AG09319 (cell line): ENCODE measurements at regions not wholly inside any gene's neighbourhood (a gene's known extent, or its start where the extent isn't known, plus 50 kb on each side); places are given as distances from the start of the nearest gene placed in this dataset.

Source experiments
- DNase-seq: peaks from one replicate; pipeline ENCODE4 v3.0.0-alpha.2; 2010; ENCODE audit warnings: low read depth; ENCODE audit errors: extremely low read depth
- TF ChIP-seq, protein P1 (sequence below): IDR thresholded peaks from 2 replicates; pipeline ENCODE4 v1.5.1; 2011; ENCODE audit warnings: low read depth, mild to moderate bottlenecking, inconsistent platforms, low read length, moderate library complexity

DNA sequence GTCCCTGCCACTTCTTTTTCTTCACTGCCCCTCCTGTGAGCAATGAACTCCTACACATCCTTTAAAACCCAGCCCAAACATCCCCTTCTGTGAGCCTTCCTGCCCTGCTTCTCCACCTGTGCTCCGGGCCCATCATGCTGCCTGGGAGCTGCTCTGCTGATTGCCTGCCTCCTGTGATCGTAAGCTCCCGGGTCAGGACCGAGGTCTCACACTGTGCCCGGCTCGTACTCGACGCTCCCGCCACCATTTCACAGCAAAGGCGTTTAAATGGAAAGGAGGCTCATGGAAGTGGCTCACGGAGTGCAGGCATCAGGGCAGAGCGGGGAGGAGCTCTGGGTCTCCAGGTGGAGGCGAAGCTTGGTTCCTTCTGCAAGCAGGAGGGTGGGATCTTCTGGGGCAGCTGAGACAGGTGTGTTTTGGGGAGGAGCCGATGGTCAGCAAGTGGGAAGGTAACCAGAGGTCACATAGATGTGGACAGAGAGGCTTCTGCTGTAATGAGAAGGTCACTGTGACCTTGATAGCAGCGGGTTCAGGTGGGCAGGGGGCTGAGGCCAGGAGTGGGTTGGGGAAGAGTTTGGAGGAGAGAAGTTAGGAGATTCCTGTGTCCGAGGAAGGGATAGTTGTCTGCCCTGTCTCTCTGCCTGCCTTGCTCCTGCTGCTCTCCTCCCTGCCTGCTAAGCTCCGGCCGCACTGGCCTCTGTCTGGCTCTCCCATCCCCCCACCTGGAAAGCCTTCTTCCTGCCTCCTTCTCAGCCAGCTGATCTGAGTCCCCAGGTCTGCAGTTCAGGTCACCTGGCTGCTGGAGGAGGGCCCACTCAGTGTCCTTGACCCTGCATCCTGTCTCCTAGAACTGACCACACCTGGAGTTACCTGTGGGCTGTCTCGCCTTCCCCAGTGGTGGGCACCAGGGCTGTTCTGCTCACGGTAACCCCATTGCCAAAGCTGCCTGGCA is 52.7 kb upstream of the FRMD1 start:
- no peak for DNase-seq
- TF ChIP-seq, protein P1, sequence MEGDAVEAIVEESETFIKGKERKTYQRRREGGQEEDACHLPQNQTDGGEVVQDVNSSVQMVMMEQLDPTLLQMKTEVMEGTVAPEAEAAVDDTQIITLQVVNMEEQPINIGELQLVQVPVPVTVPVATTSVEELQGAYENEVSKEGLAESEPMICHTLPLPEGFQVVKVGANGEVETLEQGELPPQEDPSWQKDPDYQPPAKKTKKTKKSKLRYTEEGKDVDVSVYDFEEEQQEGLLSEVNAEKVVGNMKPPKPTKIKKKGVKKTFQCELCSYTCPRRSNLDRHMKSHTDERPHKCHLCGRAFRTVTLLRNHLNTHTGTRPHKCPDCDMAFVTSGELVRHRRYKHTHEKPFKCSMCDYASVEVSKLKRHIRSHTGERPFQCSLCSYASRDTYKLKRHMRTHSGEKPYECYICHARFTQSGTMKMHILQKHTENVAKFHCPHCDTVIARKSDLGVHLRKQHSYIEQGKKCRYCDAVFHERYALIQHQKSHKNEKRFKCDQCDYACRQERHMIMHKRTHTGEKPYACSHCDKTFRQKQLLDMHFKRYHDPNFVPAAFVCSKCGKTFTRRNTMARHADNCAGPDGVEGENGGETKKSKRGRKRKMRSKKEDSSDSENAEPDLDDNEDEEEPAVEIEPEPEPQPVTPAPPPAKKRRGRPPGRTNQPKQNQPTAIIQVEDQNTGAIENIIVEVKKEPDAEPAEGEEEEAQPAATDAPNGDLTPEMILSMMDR = no peak

DNA sequence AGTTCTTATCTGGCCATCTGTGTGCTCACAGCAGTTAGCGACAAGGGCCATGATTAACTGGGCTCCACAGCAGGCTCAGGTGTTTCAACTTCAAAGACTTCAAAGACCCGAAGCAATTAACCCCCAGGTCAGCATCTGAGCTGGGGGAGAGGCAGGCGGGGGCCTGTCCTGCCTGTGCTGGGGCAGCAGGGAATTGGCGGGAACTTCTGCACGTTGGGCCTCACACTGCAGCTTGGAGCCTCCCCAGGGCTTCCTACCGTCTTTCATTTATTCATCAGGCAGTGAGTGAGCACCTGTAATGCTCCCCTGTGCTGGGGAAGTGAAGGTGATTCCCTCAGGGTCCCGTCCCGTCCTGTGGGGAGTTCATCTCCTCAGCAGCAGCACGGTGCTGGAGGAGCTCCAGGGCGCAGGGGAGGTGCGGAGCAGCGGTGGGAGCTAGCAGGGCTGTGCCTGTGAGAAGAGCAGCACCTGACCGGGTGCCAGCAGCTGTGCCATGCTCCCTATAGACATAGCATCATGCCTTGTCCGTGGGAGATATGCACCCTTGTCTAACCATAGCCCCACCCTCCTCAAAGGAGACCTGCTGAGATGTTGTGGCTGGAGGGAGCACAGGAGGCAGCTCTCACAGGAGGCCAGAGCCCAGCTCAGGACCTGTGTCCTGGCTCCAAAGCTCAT is 51.8 kb upstream of the FRMD1 start:
- DNase-seq = no peak
- TF ChIP-seq, protein P1 = no peak

DNA sequence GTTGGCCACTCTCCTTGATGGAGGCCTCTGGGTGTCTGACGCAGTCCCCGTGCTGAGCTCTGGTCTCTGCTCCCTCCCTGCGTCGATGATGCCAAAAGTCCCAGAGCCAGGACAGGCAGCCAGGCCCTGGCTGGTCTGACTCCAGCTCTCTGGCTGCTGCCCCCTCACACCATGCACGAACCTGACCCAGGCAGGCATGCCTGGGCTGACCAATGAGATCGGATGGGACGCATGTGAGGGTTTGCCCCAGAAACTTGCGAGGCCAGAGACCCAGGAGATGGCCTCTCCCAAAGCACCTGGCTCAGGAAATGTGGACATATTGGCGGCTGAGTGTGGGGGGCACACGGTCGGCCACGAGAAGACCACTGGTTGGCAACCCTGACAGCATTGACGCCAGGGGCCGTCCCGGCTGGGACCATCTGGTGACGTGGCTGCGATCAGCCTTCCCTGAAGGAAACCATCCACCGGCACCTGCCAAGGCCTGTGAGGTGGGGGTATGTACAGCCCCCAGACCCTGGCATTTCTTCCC is 51.2 kb upstream of the FRMD1 start:
- TF ChIP-seq, protein P1 = no peak
- DNase-seq = no peak

DNA sequence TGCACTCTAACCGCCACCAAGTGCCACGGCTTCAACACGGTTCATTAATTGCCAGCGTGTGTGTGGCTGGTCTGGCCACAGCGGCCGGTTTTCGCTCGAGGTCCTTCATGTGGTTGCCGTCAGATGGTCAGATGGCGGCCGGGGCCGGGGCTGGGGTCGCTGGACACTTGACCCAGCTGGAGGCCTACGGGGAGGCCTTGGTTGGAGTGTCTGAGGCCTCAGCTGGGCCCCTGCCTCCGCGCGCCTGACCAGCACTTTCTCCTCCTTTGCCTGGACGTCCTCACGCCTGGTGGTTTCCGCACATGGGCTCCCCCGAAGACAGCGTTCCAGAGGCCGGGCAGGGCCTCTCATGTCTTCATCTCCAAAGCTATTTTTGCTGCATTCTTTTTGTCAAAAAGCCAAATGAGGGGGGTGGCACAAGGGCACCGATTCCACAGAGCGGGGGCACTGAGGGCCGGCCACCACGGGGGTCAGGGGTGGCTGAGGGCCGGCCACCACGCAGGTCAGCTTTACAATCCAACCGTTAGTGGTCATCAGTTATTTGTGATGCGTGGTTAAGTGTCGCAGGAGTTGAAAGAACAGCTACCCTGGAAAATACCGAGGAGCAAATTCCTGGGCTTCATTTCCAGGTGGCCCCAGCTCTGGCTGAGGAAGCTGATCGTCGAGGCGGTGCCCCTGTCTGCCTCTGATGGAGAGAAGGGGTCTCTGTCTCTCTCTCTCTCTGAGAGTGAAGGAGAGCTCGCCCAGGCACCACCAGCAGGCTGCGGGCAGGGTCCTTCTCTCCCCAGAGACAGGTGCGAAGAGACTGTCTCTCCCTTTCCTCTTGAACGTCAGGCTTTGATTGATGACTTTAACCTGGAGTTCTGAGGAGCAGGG is 50.5 kb upstream of the FRMD1 start:
- no peak for DNase-seq
- TF ChIP-seq, protein P1 = no peak

DNA sequence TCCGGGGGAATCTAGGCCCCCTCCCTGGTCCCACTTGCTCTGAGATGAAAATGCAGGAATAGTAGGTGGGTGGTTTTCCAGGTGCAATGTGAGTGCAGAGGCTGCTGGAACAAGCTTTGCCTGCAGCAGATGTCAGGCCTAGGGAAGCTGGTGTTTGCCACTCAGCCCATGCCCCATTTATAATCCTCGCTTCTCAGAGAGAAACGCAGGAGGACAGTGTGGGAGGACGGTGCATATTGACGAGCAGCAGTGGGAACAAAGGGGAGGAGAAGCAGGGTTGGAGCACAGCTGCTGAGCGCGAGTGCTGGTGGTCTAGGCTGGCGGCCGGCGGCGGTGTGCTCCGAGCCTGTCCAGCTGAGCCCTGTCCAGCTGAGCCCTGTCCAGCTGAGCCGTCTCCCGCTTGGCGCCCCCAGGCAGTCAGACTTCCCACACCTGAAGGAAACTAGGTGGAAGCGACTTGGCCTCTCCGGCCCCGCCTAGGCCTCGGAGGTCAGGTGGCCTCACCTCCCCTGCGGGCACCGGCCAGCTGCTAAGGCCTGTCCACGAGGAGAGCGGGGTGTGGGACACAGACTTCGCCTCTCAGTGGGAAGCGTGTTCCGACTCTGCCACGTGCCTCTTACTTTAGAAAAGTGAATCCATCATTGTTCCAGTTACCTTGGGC is 49.7 kb upstream of the FRMD1 start:
- no peak for DNase-seq
- TF ChIP-seq, protein P1 = no peak
